GM23338 (cell line): ENCODE measurements at regions not wholly inside any gene's neighbourhood (a gene's known extent, or its start where the extent isn't known, plus 50 kb on each side); places are given as distances from the start of the nearest gene placed in this dataset.

Experiments used
- ATAC-seq: fragments of 200-7000 bp; cut with Tn5 transposase; 3 replicates; pipeline ENCODE4 v1.9.1; 2020
- DNase-seq: peaks from one replicate; pipeline ENCODE4 v3.0.0-alpha.2; 2015; ENCODE audit warnings: low spot score
- H2AFZ ChIP-seq: fragments of 200-600 bp; sonication (generic); 2 replicates; pipeline ENCODE4 v1.8.0; 2016; ENCODE audit warnings: antibody characterized with exemption, mild to moderate bottlenecking, moderate library complexity
- H3F3A ChIP-seq: fragments of 200-600 bp; sonication (generic); replicated peaks from 2 replicates; pipeline ENCODE4 v1.8.0; 2017; ENCODE audit warnings: antibody characterized with exemption, mixed run types, low read depth
- H3K27ac ChIP-seq: fragments of 200-600 bp; sonication (generic); 2 replicates; pipeline ENCODE4 v1.6.1; 2016; ENCODE audit warnings: low read depth
- H3K27me3 ChIP-seq: fragments of 200-600 bp; sonication (generic); 2 replicates; pipeline ENCODE4 v1.8.0; 2016; ENCODE audit warnings: mild to moderate bottlenecking, mixed run types, moderate library complexity; ENCODE audit not compliant: insufficient read depth
- H3K36me3 ChIP-seq: fragments of 200-600 bp; sonication (generic); 2 replicates; pipeline ENCODE4 v1.8.0; 2016; ENCODE audit warnings: mild to moderate bottlenecking; ENCODE audit not compliant: insufficient read depth
- H3K4me1 ChIP-seq: fragments of 200-600 bp; sonication (generic); 2 replicates; pipeline ENCODE4 v1.8.0; 2016; ENCODE audit warnings: mild to moderate bottlenecking, moderate library complexity; ENCODE audit not compliant: insufficient read depth
- H3K4me2 ChIP-seq: fragments of 200-600 bp; sonication (generic); 2 replicates; pipeline ENCODE4 v1.7.1; 2017; ENCODE audit warnings: mixed run types
- H3K4me3 ChIP-seq: fragments of 200-600 bp; sonication (generic); 2 replicates; pipeline ENCODE4 v1.6.1; 2016; ENCODE audit warnings: mixed run types
- H3K79me2 ChIP-seq: fragments of 200-600 bp; sonication (generic); replicated peaks from 2 replicates; pipeline ENCODE4 v1.8.0; 2017; ENCODE audit warnings: mild to moderate bottlenecking; ENCODE audit not compliant: insufficient read depth
- H3K9me2 ChIP-seq: fragments of 200-600 bp; sonication (generic); 2 replicates; pipeline ENCODE4 v1.8.0; 2017; ENCODE audit not compliant: insufficient read depth
- H4K20me1 ChIP-seq: fragments of 200-600 bp; sonication (generic); replicated peaks from 2 replicates; pipeline ENCODE4 v1.8.0; 2017; ENCODE audit warnings: mild to moderate bottlenecking; ENCODE audit not compliant: insufficient read depth
- H3K27ac Mint-ChIP-seq: 2 replicates; pipeline ENCODE4 v1.8.0; 2020; ENCODE audit warnings: inconsistent platforms, mild to moderate bottlenecking, moderate library complexity, mixed read lengths
- H3K27me3 Mint-ChIP-seq: 3 replicates; pipeline ENCODE4 v1.8.0; 2022; ENCODE audit warnings: low read depth, mild to moderate bottlenecking, moderate library complexity, mixed read lengths, inconsistent platforms; ENCODE audit not compliant: insufficient read depth, poor library complexity
- H3K36me3 Mint-ChIP-seq: 3 replicates; pipeline ENCODE4 v1.8.0; 2021; ENCODE audit warnings: low read depth, mild to moderate bottlenecking, inconsistent platforms, moderate library complexity, mixed read lengths
- H3K4me1 Mint-ChIP-seq: 3 replicates; pipeline ENCODE4 v1.8.0; 2020; ENCODE audit warnings: mild to moderate bottlenecking, inconsistent platforms, mixed read lengths
- H3K4me3 Mint-ChIP-seq: 3 replicates; pipeline ENCODE4 v1.8.0; 2021; ENCODE audit warnings: moderate library complexity, mild to moderate bottlenecking, inconsistent platforms, mixed read lengths
- H3K9me3 Mint-ChIP-seq: 3 replicates; pipeline ENCODE4 v1.8.0; 2020; ENCODE audit warnings: moderate library complexity, mild to moderate bottlenecking, inconsistent platforms, mixed read lengths
- EZH2 ChIP-seq: fragments of 200-600 bp; sonication (generic); IDR thresholded peaks from one replicate; pipeline ENCODE4 v1.8.0; 2017; ENCODE audit warnings: antibody characterized with exemption, mild to moderate bottlenecking, low read depth; ENCODE audit not compliant: unreplicated experiment
- EZH2phosphoT487 ChIP-seq: fragments of 200-600 bp; sonication (generic); IDR thresholded peaks from one replicate; pipeline ENCODE4 v1.8.1; 2018; ENCODE audit warnings: antibody characterized with exemption; ENCODE audit not compliant: unreplicated experiment
- NANOG ChIP-seq: IDR thresholded peaks from 2 replicates; pipeline ENCODE4 v1.6.1; 2016; ENCODE audit warnings: antibody characterized with exemption, borderline replicate concordance
- ZNF114 ChIP-seq: fragments of 250-450 bp; sonication (Bioruptor Pico); IDR thresholded peaks from 2 replicates; pipeline ENCODE4 v1.5.0; 2020; ENCODE audit warnings: mild to moderate bottlenecking, moderate library complexity
- ZNF331 ChIP-seq: fragments of 250-450 bp; sonication (Bioruptor Pico); IDR thresholded peaks from 2 replicates; pipeline ENCODE4 v1.5.0; 2020; ENCODE audit warnings: low read depth, mild to moderate bottlenecking, moderate library complexity
- TF ChIP-seq, protein P1 (sequence below): fragments of 250-450 bp; sonication (Bioruptor Pico); IDR thresholded peaks from 2 replicates; pipeline ENCODE4 v1.5.0; 2020; ENCODE audit warnings: mild to moderate bottlenecking, moderate library complexity
- TF ChIP-seq, protein P2 (sequence below): IDR thresholded peaks from 2 replicates; pipeline ENCODE4 v1.6.1; 2016; ENCODE audit warnings: antibody characterized with exemption
- TF ChIP-seq, protein P3 (sequence below): IDR thresholded peaks from one replicate; pipeline ENCODE4 v1.6.1; 2018; ENCODE audit warnings: antibody characterized with exemption; ENCODE audit not compliant: unreplicated experiment
- TF ChIP-seq, protein P4 (sequence below), 2 experiments: fragments of 200-600 bp in 1 of 2; sonication (generic) in 1 of 2; conservative IDR thresholded peaks; 2 replicates each; pipeline versions ENCODE4 v1.5.1 to v1.6.1; 2016 to 2017; ENCODE audit warnings: antibody characterized with exemption in 2 of 2, low read depth in 2 of 2, mild to moderate bottlenecking in 2 of 2, moderate library complexity in 1 of 2

DNA sequence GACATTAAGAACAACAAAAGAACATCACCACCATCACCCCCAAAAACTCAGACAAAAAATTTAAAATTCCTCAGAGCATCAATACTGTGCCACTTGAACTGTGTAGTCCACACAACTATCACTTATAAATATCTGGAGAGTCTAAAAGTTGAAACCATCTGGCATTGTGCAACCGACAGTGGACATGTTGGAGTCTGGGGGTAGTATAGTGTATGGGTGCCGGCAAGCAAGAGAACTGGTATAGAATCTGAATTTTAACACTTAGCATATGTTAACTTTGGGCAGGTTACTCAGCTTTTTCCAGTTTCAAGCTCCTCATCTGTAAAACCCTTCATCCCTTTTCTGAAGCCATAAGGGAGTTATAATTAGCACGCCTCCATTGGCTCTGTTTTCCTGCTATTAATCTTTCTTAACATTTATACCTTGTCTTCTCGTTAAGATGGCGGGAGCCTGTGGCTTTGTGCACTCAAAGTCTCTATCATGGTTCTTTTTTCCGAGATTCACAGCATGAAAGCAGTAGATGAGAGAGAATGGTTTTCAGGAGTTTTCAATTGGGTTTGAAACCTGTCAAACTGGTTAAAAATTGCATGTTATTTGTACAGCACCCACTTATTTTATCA, 255.7 kb upstream of the TBL1XR1 start (continued):
- TF ChIP-seq, protein P1, sequence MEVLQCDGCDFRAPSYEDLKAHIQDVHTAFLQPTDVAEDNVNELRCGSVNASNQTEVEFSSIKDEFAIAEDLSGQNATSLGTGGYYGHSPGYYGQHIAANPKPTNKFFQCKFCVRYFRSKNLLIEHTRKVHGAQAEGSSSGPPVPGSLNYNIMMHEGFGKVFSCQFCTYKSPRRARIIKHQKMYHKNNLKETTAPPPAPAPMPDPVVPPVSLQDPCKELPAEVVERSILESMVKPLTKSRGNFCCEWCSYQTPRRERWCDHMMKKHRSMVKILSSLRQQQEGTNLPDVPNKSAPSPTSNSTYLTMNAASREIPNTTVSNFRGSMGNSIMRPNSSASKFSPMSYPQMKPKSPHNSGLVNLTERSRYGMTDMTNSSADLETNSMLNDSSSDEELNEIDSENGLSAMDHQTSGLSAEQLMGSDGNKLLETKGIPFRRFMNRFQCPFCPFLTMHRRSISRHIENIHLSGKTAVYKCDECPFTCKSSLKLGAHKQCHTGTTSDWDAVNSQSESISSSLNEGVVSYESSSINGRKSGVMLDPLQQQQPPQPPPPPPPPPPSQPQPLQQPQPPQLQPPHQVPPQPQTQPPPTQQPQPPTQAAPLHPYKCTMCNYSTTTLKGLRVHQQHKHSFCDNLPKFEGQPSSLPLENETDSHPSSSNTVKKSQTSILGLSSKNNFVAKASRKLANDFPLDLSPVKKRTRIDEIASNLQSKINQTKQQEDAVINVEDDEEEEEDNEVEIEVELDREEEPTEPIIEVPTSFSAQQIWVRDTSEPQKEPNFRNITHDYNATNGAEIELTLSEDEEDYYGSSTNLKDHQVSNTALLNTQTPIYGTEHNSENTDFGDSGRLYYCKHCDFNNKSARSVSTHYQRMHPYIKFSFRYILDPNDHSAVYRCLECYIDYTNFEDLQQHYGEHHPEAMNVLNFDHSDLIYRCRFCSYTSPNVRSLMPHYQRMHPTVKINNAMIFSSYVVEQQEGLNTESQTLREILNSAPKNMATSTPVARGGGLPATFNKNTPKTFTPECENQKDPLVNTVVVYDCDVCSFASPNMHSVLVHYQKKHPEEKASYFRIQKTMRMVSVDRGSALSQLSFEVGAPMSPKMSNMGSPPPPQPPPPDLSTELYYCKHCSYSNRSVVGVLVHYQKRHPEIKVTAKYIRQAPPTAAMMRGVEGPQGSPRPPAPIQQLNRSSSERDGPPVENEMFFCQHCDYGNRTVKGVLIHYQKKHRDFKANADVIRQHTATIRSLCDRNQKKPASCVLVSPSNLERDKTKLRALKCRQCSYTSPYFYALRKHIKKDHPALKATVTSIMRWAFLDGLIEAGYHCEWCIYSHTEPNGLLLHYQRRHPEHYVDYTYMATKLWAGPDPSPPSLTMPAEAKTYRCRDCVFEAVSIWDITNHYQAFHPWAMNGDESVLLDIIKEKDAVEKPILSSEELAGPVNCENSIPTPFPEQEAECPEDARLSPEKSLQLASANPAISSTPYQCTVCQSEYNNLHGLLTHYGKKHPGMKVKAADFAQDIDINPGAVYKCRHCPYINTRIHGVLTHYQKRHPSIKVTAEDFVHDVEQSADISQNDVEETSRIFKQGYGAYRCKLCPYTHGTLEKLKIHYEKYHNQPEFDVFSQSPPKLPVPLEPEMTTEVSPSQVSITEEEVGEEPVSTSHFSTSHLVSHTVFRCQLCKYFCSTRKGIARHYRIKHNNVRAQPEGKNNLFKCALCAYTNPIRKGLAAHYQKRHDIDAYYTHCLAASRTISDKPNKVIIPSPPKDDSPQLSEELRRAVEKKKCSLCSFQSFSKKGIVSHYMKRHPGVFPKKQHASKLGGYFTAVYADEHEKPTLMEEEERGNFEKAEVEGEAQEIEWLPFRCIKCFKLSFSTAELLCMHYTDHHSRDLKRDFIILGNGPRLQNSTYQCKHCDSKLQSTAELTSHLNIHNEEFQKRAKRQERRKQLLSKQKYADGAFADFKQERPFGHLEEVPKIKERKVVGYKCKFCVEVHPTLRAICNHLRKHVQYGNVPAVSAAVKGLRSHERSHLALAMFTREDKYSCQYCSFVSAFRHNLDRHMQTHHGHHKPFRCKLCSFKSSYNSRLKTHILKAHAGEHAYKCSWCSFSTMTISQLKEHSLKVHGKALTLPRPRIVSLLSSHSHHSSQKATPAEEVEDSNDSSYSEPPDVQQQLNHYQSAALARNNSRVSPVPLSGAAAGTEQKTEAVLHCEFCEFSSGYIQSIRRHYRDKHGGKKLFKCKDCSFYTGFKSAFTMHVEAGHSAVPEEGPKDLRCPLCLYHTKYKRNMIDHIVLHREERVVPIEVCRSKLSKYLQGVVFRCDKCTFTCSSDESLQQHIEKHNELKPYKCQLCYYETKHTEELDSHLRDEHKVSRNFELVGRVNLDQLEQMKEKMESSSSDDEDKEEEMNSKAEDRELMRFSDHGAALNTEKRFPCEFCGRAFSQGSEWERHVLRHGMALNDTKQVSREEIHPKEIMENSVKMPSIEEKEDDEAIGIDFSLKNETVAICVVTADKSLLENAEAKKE (CRISPR knock-in tag): no peak

DNA sequence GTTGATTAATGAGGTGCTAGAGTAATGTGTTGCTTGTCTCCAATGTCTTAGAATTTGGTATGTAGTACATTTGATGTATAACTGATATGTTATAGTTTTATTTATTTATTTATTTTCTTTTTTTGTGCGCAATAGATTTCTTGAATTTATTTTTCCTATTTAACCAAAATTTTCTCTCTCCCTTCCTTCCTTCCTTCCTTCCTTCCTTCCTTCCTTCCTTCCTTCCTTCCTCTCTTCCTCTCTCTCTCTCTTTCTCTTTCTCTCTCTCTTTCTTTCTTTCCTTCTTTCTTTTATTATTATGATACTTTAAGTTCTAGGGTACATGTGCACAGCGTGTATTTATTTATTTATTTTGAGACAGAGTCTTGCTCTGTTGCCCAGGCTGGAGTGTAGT, 256.2 kb upstream of the TBL1XR1 start:
- H3K9me3 Mint-ChIP-seq: no peaks in the 10 kb centered on the region
- no peak overlapping the region for H3K27ac Mint-ChIP-seq
- no peaks in the 10 kb centered on the region for H3K9me2 ChIP-seq
- no peaks in the 10 kb centered on the region; the same call in 1 of the 3 replicates for H3K4me1 Mint-ChIP-seq
- no peak overlapping the region for H3K27ac ChIP-seq
- H3K36me3 ChIP-seq: no peaks in the 10 kb centered on the region
- no peaks in the 10 kb centered on the region for H3K36me3 Mint-ChIP-seq
- no peaks in the 10 kb centered on the region for H4K20me1 ChIP-seq
- H3K79me2 ChIP-seq: no peaks in the 10 kb centered on the region
- H3K4me2 ChIP-seq: no peak overlapping the region
- ATAC-seq (no peak), DNase-seq (no peak)
- peaks cover 4% of the 10 kb centered on the region for H3K27me3 Mint-ChIP-seq
- no peaks in the 10 kb centered on the region for H3K27me3 ChIP-seq
- H3F3A ChIP-seq: no peaks in the 10 kb centered on the region
- no peak overlapping the region for H3K4me3 ChIP-seq
- H3K4me1 ChIP-seq: no peaks in the 10 kb centered on the region
- H3K4me3 Mint-ChIP-seq: no peak overlapping the region
- H2AFZ ChIP-seq: peak overlapping the region; percentile 59; the same call in 1 of the 2 replicates
- TF ChIP-seq, protein P2, sequence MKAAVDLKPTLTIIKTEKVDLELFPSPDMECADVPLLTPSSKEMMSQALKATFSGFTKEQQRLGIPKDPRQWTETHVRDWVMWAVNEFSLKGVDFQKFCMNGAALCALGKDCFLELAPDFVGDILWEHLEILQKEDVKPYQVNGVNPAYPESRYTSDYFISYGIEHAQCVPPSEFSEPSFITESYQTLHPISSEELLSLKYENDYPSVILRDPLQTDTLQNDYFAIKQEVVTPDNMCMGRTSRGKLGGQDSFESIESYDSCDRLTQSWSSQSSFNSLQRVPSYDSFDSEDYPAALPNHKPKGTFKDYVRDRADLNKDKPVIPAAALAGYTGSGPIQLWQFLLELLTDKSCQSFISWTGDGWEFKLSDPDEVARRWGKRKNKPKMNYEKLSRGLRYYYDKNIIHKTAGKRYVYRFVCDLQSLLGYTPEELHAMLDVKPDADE: no peak
- TF ChIP-seq, protein P3, sequence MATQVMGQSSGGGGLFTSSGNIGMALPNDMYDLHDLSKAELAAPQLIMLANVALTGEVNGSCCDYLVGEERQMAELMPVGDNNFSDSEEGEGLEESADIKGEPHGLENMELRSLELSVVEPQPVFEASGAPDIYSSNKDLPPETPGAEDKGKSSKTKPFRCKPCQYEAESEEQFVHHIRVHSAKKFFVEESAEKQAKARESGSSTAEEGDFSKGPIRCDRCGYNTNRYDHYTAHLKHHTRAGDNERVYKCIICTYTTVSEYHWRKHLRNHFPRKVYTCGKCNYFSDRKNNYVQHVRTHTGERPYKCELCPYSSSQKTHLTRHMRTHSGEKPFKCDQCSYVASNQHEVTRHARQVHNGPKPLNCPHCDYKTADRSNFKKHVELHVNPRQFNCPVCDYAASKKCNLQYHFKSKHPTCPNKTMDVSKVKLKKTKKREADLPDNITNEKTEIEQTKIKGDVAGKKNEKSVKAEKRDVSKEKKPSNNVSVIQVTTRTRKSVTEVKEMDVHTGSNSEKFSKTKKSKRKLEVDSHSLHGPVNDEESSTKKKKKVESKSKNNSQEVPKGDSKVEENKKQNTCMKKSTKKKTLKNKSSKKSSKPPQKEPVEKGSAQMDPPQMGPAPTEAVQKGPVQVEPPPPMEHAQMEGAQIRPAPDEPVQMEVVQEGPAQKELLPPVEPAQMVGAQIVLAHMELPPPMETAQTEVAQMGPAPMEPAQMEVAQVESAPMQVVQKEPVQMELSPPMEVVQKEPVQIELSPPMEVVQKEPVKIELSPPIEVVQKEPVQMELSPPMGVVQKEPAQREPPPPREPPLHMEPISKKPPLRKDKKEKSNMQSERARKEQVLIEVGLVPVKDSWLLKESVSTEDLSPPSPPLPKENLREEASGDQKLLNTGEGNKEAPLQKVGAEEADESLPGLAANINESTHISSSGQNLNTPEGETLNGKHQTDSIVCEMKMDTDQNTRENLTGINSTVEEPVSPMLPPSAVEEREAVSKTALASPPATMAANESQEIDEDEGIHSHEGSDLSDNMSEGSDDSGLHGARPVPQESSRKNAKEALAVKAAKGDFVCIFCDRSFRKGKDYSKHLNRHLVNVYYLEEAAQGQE: no peak
- no peak for TF ChIP-seq EZH2
- TF ChIP-seq NANOG: no peak
- TF ChIP-seq EZH2phosphoT487: no peak
- TF ChIP-seq ZNF114 (CRISPR knock-in tag): no peak
- TF ChIP-seq, protein P4, sequence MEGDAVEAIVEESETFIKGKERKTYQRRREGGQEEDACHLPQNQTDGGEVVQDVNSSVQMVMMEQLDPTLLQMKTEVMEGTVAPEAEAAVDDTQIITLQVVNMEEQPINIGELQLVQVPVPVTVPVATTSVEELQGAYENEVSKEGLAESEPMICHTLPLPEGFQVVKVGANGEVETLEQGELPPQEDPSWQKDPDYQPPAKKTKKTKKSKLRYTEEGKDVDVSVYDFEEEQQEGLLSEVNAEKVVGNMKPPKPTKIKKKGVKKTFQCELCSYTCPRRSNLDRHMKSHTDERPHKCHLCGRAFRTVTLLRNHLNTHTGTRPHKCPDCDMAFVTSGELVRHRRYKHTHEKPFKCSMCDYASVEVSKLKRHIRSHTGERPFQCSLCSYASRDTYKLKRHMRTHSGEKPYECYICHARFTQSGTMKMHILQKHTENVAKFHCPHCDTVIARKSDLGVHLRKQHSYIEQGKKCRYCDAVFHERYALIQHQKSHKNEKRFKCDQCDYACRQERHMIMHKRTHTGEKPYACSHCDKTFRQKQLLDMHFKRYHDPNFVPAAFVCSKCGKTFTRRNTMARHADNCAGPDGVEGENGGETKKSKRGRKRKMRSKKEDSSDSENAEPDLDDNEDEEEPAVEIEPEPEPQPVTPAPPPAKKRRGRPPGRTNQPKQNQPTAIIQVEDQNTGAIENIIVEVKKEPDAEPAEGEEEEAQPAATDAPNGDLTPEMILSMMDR (conservative IDR thresholded peaks at IDR 0.05; ENCODE audit: low read depth in 2 of 2): no peak
- no peak for TF ChIP-seq ZNF331
